ENCODE measurements at regions not wholly inside any gene's neighbourhood (a gene's known extent, or its start where the extent isn't known, plus 50 kb on each side); places are given as distances from the start of the nearest gene placed in this dataset.

GRCh38 chr5:5605170-5605764, 182.8 kb downstream of the ICE1 start:
- TF ChIP-seq CTCF (IDR thresholded peaks at IDR 0.05), result no peak
- no peak for TF ChIP-seq POLR2A (IDR thresholded peaks at IDR 0.05)
- TF ChIP-seq EP300 (IDR thresholded peaks at IDR 0.05), result no peak
